PFSK-1 (cell line): ENCODE measurements at regions not wholly inside any gene's neighbourhood (a gene's known extent, or its start where the extent isn't known, plus 50 kb on each side); places are given as distances from the start of the nearest gene placed in this dataset.

Experiments
- POLR2AphosphoS5 ChIP-seq: IDR thresholded peaks from 2 replicates; pipeline ENCODE4 v1.6.1; 2012; ENCODE audit warnings: low read depth, mild to moderate bottlenecking, control low read depth, low read length, moderate library complexity
- SIN3A ChIP-seq: IDR thresholded peaks from 2 replicates; pipeline ENCODE4 v1.6.1; 2012; ENCODE audit warnings: mild to moderate bottlenecking, low read length, moderate library complexity, borderline replicate concordance; ENCODE audit not compliant: insufficient read depth
- TAF1 ChIP-seq: IDR thresholded peaks from 2 replicates; pipeline ENCODE4 v1.6.1; 2012; ENCODE audit warnings: low read length, control low read depth, borderline replicate concordance; ENCODE audit not compliant: insufficient read depth

GRCh38 chr2:226307487-226308322 lies 491.9 kb downstream of the IRS1 start:
- TF ChIP-seq POLR2AphosphoS5: no peak
- no peak for TF ChIP-seq SIN3A
- no peak for TF ChIP-seq TAF1
